Stimulated activated naive CD8-positive, alpha-beta T cell treated with anti-CD3 and anti-CD28 coated beads, Interleukin-15, Interleukin-2, amounts not matched to agents 100 U/mL and 50 U/mL, for 24 hours (primary cell): ENCODE measurements at regions not wholly inside any gene's neighbourhood (a gene's known extent, or its start where the extent isn't known, plus 50 kb on each side); places are given as distances from the start of the nearest gene placed in this dataset.

Experiments used
- ATAC-seq: fragments of 150-1000 bp; cut with Tn5 transposase; one replicate; pipeline ENCODE4 v1.10.0; 2021
- DNase-seq: peaks from one replicate; pipeline ENCODE4 v3.0.0; 2021

DNA sequence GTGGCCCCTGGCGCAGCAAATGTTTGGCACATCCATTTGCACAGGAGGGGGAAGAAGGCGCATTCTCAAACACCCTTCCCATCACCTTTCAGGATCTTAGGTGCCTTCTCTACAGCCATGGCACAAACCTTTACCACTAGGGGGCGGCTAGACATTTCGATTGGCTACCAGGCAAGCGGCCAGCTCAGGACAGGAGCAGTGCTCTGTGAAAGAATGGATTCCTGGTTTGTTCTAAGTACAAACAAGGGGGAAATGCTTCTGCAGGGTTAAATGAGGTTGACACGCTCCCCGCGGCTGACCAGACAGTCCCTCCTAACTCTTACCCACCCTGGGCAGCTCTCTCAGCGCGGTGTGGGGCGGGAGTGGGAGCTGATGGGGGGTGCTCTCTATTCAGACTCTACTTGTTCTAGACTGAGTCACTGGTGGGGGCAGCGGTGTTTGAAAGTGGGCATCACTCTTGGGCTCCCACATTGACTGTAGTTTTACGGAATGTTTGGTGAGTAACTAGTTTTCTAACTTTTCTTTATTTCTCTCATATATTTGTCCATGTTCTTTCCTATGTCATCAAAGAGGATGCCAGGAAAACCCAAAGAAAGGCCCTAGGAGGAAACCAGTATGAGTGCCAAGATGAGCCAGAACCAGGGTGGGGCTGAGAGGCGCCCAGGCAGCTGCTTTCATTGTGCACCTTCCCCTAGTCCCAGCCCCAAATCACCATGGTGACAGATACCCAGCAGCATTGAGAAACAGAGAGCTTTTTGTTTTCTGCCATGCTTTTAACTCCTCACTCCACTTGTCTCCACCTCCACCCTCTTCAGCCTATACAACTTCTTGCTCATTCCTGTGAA is 61.4 kb upstream of the GPR158 start:
- ATAC-seq = peak; percentile 73

DNA sequence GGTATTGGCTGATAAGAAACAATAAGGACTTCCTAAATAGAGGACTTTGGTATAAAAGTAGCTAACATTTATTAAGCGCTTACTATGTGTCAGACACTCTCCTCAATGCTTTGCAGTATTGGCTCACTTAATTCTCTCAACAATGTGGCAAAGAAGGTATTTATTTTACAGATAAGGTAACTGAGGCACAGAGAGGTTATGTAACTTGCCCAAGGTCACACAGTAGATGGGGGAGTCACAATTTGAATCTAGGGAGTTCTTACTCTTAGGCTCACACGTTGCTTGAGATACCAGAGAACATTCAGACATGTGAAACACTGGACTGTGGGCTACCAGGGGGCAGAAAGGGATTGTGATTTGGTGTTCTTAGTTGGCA is 60.8 kb upstream of the GPR158 start:
- ATAC-seq = no peak
- no peak for DNase-seq

More for the DNA sequence above, 61.4 kb upstream of the GPR158 start:
- DNase-seq = peak; percentile 54

- ATAC-seq = no peak
- no peak for DNase-seq
Measured at GRCh38 chr10:25117757-25118156, 57.0 kb upstream of the GPR158 start.

DNA sequence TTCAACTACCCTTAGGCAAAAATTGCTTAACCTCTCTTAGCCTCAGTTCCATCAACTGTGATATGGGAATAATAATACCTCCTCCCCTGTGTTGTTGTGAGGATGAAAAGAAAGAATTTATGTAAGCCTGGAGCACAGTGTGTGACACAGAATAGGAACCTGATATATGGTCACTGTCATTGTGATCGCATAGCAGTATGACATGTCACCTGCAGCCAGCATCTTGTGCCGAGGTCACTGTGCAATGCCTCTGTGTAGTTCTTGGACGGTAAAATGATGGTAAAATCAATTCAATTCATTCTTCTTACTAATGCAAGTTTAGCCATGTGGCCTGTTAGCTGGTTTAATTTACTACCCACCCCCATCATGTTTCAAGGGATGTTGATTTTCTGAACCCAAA is 54.6 kb upstream of the GPR158 start:
- no peak for ATAC-seq
- DNase-seq = no peak
